ENCODE measurements at regions not wholly inside any gene's neighbourhood (a gene's known extent, or its start where the extent isn't known, plus 50 kb on each side); places are given as distances from the start of the nearest gene placed in this dataset.

DNA sequence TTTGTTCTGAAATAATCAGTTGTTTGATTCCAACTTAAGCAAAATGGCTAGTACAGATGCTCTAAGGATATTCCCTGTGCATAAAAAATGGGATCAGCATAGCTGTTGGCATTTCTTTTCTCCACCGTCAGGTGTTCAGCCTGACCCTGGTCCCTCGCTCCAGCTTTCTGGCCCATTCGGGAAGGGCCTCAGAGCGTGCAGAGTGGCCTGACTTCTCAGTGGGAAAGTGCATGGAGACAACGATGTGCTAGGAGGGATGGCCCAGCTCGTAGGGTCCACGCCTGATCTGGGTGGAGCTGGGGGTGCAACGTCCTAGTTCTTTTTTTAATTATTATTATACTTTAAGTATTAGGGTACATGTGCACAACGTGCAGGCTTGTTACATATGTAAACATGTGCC is 319.1 kb upstream of the IRX4 start:
- no peak for DNase-seq (ENCODE audit: low spot score)

DNA sequence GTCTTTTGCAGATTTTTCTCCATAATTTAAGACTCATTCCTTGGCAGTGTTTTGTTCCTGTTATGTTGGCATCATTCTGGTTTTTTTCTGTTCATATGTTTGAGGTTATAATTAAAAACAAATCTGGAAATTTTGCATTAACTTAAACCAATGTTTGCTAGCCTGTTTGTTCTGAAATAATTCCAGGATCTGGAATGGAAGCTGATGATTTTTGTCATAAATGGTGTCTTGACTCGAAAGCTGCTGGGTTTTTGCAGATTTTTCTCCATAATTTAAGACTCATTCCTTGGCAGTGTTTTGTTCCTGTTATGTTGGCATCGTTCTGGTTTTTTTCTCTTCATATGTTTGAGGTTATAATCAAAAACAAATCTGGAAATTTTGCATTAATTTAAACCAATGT is 318.7 kb upstream of the IRX4 start:
- no peak for DNase-seq (ENCODE audit: low spot score)

DNA sequence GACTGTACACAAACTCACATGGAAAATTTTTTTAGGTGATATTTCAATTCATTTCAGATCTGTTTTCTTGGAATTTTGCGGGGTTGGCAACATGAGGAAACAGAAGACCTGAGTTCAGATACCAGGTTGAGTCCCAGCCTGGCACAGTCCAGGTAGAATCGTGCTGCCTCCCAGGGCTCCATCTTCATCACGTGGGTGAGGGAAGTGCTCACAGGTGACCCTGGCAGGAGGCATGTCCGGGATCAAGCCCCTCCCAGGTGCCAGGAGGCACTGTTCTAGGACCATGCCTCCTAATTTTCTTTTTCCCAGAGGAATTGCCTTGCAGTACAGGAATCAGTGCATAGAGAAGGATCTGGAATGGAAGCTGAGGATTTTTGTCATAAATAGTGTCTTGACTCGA is 318.3 kb upstream of the IRX4 start:
- DNase-seq (ENCODE audit: low spot score), result no peak

DNA sequence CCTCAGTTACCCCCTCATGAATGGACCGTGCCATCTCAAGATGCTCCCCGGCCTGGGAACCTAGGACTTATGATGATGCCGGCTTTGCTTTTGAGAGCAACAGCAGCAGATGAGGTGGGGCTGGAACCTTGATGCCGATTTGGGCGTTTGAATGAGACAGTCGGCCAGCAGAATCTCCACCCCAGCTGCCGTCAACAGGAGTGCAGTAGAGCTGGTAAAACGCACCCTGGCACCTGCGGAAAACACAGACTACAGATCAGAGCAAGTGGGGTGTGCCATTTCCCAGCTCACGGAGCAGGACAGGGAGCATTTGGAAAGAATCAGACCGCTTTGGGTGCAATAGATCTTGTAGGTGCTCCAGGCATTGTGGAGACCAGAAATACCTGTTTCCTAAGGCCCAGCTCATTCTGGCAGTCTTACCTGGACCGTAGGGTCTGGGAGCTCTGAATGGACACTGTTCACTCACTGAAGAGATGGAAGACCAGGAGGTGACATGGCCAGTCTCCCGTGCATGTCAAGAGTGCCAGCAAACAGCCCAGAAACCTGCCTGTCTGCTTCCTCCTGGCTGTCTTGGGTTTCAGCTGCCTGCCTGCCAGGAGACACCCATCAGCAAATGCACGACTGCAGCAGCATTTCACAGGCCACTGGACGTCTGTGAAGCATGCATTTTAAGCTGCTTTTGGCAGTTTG is 317.7 kb upstream of the IRX4 start:
- no peak for DNase-seq (ENCODE audit: low spot score)

DNA sequence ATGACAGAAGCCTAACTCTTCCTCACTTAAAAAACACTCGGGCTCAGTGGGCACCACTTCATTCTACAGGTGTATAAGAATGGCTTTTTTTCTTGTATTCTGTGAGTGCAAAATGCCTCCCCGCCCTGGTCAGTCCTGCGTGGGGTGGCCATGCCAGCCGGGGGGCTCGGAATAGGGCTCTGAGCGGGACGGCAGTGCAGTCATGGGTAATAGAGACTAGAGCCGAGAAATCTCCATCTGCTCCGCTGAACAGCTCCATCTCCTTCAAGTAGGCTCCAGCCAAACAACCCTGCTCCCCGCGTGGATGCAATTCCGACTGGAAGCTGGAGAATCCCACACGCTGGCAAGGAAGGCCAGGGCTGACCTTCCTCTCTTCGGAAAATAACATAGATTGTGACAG is 317.0 kb upstream of the IRX4 start:
- DNase-seq (ENCODE audit: low spot score), result no peak

DNA sequence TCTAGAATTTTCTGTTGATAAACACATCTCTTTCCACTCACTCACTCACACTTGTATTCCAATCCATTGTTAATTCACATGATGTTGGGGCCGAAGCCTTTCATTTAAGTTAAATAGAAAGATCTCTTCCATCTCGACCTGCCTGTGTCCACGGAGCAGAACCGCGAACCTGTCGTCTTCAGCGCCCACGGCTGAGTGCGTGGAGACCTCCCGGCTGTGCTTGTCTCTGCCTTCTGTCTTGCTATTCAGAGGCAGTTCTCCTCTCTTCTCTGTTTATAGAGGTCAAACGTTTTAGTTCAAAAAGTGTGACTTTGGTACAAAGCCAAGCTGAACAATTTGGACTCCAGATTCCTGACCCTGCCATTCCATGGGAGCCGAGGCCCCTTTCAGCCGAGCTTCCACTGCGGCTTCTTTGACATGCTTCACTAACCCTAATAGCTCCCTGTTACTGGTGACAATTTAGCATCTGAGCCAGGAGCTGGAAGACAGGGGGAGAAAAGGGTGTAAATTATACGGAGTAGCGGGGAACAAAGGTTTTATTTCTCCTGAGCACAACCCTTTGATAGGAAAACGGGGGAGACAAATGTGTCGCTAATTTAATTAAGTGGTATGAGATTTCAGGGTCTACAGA is 314.4 kb upstream of the IRX4 start:
- DNase-seq (ENCODE audit: low spot score), result no peak

DNA sequence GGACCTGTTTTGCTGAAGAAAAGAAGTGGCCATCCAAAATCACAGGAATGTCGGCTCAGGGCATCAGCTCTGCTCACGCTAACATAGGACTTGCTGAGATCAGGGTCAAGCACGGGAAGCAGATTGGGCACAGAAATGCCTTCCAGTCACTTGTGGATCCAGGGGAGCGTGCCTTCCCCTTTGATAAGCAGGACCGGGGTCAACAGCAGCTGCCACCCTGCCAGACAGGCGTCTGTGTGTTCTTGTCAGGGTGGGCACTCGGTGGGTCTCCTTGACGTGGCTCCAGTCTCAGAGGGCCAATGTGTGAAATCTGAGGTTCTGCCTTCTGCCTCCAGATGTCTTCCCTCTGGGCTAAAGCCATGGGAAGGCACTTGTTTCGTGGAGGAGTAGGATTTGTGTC is 313.7 kb upstream of the IRX4 start:
- DNase-seq (ENCODE audit: low spot score), result no peak

DNA sequence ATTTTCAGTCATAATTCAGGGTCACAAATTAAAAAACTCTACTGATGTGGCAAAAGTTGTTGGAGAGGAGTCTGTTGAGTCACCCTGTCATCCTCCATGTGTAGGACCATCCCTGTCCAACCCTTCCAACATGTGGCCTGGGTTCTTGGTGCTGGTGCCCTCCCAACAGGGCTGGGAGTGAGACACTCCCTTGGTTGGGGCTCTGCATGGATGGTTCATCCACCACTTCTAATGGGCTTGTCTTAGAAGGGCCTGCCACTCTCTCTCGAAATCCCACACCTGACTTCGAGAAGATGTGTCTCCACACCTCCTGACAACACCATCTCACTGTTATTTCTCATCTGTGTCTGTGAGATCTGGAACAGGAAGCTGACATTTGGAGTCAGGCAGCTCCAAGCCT is 312.2 kb upstream of the IRX4 start:
- DNase-seq (ENCODE audit: low spot score), result no peak

DNA sequence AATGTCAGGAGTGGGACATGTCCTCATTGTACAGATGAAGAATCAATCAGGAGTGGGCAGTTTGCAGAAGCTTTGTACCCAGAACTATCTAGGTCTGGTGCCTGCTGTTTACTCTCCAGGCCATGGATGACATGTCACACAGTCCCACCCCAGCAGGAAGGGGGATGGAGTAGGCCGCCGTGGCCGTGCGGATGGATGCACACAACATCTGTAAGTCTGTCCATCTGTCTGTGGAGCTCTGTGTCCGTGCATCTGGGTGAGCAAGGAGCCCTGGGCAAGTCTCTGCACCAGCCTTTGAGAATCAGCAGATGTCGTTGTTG is 311.5 kb upstream of the IRX4 start:
- DNase-seq (ENCODE audit: low spot score), result no peak

DNA sequence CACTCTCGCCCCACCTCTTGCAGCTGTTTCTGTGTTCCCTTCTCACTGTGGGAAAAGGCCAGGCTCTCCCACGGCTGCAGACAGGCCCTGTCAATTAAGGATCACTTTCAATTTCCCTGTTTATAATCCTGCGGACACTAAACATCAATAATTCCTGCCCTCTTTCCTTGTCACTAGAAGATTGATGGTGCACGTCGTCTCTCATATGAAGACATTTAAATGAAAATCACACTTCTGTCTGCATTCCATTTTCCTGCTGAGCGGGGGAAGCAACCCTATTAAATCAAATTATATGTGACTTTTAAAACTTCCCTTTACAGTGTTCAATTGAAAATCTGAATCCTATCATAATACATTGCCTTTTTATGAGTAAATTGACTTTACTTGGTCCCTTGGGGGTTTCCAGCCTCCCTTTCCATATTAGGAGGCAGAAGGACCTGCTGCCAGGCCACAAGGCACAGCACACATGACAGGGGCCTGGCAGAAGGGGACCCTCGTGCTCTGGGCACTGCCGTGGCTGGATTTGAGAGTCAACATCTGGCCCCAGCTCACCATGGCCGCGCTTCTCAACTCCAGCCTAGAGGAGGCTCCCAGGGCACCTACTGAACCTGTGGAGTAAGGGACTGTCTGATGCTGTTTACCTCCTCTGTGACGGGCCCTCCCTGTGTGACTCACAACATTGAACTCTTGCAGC is 311.0 kb upstream of the IRX4 start:
- DNase-seq (ENCODE audit: low spot score), result no peak

DNA sequence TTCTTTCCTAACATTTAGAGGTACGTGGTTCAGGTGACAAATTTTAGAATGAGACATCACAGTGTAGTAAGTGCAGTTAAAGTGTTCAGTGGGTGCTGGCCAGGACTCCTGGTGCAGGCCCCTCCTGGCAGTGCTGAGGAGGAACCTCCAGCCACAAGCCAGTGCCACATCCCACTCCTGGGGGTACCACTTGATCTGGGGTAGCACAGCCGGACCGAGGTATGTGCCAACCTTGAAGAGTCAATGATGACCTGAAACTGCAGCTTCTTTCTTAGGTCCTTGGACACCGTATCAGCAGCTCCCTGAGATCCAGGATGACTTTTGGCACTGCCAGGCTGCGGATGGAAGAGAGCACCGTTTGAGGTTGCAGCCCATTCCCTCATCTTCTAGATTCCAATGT is 310.4 kb upstream of the IRX4 start:
- no peak for DNase-seq (ENCODE audit: low spot score)

DNA sequence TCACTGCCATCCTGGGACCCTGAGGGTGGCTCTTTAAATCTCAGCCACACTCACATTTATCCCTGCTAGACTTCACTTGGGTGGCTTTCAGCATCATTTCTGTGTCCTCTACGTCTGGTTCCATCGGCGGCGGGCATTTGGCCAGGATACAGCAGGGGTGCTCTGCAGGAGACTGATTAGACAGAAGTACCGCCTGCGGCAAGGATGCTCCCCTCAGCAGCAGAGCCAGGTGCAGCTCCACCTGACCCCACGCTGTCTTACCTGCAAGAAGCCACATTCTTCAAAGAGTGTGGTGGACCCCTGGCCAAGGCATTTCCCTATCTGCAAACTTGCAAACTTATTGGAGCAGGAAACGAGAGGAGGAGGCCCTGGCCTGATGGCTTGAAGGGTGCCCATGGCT is 309.8 kb upstream of the IRX4 start:
- DNase-seq (ENCODE audit: low spot score), result no peak

DNA sequence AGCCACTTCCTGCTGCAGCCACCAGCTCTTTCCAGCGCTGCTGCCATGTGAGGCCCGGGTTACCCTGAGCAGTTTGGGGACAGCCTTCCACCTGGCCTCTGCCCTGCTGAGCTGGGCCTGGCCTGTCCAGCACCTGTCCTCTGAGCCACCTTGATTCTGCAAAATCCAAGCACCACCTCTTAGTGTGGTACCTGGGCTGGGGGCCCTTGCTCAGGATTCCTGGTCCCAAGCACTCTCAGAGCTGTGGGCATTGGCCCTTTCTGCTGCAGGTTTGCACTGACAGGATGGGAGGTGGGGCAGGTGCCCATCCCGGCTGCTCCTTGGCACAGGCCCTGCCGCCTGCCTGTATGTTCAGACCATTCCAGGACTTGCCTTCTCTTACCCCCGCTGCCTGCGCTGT is 309.2 kb upstream of the IRX4 start:
- no peak for DNase-seq (ENCODE audit: low spot score)

DNA sequence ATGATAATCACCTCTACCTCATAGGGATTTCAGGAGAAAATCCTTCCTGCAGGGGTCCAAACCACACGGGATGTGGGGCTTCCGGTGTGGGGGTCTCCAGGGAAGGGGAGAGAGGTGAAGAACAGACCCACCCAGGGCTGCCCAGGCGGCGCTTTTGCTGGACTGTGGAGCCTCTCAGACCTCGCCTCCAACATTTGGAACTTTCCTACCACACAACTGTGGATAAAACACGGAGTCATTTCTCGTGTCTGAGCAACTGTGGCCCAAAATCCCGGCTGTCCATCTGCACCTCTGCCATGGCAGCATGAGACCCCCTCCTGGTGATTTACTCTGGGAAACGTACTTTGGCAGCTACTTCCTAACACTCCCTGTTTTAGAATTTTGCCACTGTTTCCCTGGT is 307.8 kb upstream of the IRX4 start:
- no peak for DNase-seq (ENCODE audit: low spot score)

DNA sequence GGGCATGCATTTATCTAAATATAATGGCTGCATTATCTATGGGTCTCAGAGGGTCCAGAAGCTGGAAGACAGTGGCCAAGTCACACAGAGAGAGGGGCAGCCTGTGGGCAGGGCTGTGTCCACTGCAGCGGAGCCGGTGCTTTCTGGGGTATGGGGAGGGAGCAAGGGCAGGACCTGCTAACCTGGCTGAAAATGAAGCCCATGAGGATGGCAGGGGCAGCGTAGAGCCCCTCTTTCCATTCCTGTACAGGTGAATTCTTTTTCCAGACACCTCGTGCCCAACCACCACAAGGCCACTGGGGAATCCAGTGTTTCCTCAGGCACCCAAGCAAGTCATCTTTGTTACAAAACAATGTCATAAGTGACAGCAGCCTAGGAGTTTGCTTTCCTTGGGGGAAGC is 305.9 kb upstream of the IRX4 start:
- no peak for DNase-seq (ENCODE audit: low spot score)

DNA sequence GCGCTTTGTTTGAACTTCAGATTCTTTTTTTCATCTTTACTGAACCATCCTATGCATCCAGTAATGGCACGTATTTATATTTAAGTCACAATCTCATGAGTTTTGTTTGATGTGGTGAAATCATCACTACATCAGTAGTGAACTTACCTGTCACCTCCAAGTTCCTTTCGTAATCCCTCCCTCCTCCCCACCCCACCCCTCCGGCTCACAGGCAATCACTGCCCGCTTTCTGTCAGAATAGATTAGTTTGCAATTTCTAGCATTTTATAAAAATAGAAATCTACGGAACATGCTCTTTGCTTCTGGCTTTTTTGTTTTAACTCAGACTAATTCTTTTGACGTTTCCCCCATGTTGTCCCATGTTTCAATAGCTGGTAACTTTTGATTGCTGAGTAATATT is 305.4 kb upstream of the IRX4 start:
- no peak for DNase-seq (ENCODE audit: low spot score)

DNA sequence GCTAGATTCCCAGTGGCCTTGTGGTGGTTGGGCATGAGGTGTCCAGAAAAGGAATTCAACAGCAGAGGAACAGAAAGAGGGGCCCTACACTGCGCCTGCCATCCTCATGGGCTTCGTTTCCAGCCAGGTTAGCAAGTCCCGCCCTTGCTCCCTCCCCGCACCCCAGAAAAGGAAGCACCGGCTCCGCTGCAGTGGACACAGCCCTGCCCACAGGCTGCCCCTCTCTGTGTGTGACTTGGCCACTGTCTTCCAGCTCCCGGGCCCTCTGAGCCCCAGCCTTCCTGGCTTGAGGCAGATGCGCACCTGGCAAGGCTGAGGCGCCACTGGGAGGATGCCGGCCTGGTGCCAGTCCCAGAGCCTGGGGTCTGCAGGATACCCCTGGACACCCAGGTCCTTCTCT is 305.0 kb upstream of the IRX4 start:
- DNase-seq (ENCODE audit: low spot score), result no peak

DNA sequence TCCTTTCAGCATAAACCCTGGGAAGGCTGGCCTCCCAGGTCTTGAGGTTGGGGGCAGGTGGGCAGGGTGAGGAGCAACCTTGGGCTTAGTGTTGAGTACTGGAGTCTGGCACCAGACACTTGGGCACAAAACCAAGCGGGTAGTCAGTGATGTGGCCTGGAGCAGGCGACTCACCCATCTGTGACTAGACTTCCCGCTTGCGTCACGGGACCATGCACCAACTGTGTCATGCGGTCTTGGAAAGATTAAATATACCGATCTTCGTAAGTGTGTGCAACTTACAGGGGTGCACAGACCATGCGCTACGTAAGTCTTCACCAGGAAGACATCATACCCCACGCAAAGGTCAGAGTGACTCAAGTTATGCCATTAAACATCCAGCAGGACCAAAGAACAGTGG is 304.4 kb upstream of the IRX4 start:
- no peak for DNase-seq (ENCODE audit: low spot score)

DNA sequence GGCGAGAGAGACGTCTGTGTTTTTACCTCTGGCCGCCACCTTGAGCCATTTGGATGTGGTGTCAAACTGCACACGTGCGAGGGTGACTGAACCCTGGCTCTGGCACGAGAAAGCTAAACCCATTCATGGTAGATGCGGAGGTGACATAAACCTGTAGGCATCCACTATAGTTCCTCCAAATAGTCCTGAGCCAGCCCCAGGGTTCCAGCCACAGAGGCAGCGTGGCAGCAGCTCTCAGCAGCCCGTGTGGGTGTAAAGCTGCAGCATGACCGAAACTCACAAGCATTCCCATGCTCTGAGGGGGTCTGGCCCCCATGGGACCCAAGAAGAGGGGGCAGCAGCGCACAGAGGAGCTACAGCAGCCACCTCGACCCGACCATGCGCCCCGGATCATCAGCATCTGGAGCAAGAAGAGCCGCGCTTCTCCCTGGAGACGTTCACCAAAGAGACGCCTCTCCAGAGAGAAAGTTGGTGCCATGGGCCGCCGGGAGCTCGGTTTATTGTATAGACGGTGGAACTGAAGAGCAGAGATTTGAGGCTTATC is 303.8 kb upstream of the IRX4 start:
- DNase-seq (ENCODE audit: low spot score), result no peak

DNA sequence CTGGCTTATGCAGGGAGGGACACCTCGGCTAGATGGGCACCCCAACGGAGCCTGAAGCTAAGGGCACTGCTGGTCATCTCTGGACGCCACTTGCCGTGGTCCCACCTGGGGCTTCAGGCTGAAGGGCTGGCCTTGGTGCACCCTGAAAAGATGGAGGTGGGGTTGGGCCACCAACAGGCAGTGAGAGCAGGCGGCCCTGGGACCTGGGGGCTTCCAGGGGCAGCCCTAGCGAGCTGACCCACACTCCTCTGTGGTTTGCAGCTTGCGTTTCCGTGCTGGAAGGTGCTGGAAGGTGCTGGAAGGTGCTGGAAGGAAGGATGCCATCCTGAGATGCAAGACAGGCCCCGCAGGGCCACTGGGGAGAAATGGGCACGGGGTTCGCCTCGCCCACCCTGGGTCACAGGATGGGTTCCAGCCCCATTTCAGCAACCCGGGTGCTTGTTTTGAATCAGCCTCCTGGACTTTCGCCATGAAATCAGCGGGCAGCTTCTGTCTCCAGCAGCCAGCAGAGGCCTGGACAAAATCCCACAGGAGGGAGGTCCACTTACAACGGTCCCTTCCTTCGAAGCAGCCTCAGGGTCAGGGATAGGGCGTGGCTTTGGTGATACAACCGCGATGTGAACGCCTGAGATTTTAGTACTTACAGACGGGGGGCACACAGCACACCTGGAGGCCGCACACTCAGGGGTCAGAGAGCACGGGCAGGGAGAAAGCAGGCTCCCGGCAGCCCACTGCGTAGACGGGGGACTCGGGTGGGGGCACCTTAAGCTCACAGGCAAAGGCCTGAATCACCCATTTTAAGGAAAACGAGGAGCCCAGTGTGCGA is 303.1 kb upstream of the IRX4 start:
- no peak for DNase-seq (ENCODE audit: low spot score)

DNA sequence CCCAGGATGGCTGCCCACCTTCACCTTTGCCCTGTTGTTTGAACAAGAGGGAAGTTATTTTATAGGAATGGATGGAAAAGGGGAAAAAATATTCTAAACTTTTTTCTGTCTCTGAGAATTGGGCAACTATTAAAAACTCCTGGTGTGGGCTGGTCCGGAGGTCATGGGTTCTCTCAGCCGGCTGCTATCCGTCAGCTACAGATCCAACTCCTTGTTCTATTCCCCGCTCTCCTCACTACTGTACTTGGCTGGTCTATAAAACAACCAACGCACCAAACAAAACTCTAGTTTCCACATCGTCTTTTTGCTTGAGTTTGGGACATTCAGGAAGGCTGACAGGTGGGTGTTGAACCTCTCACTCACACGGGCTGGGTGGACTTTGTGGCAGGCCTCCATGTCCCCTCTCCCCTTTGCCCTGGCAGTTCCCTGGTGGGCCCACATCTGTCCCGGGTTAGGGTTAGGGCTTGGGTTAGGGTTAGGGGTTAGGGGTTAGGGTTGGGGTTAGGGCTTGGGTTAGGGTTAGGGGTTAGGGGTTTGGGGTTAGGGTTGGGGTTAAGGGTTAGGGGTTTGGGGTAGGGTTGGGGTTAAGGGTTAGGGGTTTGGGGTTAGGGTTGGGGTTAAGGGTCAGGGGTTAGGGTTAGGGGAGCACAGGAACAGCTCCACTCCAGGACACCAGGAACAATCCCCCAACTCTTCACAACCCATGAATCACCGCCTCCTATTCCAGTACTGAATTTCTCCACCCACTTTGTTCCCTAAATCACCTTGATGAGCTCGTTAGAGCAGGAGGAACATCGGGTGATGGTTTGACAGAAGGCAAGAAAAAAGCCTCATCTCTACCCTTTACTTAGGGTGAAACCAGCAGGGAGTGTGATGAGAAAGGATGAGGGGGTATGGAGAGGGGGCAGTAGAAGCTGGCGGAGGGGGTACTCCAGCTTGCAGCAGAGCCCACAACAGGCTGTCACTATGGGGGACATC is 302.1 kb upstream of the IRX4 start:
- no peak for DNase-seq (ENCODE audit: low spot score)

DNA sequence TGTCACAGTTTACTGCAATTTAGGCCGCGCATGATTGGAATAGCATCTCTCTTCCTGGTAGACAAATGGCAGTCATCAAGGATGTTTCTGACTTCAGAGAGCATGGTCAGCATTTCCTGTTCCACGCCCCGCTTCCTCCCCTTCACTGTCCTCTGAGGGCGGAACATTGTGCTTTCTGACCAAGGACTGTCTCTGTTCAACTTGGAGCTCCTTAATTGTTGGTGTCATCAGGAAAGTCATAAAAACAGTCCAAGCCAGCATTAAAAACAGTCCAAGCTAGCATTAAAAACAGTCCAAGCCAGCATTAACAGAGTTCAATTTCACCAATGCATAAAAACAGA is 301.3 kb upstream of the IRX4 start:
- DNase-seq (ENCODE audit: low spot score), result no peak
